NCI-H748 (cell line): ENCODE measurements at regions not wholly inside any gene's neighbourhood (a gene's known extent, or its start where the extent isn't known, plus 50 kb on each side); places are given as distances from the start of the nearest gene placed in this dataset.

Source experiments
- DNase-seq: peaks from one replicate; lab custom pipeline; 2025; ENCODE audit not compliant: unreplicated experiment; lab: John Stamatoyannopoulos, UW

GRCh38 chr5:156232251-156232869 is 94.6 kb upstream of the SGCD start:
- no peak for DNase-seq

DNA sequence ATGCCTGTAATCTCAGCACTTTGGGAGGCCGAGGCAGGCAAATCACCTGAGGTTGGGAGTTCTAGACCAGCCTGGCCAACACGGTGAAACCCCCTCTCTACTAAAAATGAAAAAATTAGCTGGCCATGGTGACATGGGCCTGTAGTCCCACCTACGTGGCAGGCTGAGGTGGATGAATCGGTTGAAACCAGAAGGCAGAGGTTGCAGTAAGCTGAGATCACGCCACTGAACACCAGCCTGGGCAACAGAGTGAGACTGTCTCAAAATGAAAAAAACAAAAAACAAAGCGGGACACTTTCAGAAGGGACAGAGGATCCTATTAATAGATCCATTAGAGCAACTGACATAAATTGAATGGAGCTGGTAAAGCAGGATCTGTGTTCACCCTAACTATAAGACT is 89.6 kb upstream of the SGCD start:
- no peak for DNase-seq

DNA sequence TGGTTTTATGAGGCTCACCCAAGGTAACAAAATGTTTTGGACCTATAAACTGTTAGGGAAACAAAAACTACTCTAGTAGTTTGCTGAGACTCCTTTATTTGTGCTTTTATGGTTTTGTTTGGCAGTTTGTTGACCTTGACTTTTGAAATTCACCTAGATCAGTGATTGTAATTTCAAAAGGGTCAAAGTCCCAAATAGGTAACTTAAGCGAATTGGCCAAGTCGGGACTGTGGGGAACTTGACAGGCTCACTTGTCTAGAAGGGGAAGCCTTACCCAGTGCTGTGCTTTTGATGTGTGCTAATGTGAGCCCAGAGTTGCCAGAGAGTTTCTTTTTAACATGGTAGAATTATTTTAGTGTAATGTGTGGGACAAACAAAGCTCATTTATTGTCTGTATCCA is 87.2 kb upstream of the SGCD start:
- DNase-seq: no peak

DNA sequence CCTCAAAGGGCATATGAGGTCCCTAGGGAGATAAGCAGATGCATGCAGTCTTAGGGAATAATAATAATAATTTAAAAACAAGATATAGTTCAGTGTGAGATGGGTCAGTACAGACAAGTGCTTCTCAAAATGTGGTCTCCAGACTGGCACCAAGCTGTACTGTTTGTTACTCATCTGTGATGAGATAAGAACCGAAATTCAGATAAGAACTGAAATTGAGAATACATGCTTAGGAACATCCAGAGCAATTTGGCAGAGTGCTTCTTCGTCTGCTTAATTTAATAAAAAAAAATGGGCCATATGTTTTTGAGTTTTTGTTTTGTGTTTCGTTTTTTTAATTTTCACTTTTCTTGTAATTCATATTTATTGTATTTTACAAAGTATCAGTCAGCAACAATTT is 86.5 kb upstream of the SGCD start:
- DNase-seq: no peak

GRCh38 chr5:156241266-156241665 is 85.7 kb upstream of the SGCD start:
- DNase-seq: no peak

DNA sequence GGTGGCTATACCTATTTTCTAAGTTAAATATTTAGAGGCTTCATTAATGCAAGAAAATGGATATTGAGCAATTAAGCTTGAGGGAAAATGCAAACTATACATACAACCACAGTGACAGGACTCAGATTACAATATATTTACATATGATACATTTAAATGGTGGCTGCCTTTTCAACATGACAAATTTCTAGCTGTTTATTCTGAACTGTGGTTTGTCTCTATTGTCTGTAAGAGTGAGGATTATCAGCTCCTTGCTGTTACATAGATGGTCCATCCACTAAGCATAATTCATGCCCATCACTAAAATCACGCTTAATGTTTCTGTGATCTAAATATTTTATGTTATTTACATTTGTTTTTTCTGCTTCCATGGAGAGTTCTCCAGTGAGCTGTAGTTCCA is 81.1 kb upstream of the SGCD start:
- no peak for DNase-seq

- no peak for DNase-seq
These were observed 75.9 kb upstream of the SGCD start for GRCh38 chr5:156251076-156251475.

DNA sequence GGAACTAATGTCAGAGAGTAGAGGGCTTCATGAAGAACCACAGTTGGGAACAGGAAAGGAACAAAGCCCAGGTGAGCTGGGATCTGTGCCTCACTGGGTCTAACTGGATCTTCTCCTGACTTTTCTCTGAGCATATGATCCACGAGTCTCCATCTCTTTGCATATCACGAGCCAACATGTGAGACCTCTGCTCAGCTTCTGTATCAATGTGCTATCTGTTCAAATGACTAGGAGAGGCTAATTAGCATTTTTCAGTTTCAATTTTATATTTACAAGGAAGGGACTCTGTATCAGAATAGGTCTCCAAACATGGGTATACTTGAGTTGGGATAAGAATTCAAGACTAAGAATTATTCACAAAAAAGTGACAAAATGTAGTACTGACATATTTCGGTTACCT is 73.8 kb upstream of the SGCD start:
- DNase-seq: no peak

DNA sequence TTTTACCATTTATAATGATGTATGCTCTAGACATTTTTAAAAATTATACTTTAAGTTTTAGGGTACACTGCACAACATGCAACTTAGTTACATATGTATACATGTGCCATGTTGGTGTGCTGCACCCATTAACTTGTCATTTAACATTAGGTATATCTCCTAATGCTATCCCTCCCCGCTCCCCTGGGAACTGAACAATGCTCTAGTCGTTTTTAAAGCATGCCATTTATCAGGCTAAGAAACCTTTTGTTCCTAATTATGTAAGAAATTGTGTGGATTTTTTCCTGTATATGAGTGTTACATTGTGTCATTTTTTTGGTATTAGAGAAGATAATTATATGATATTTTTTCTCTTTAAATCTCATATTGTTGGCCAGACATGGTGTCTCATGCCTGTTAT is 72.8 kb upstream of the SGCD start:
- DNase-seq: no peak

- DNase-seq: no peak
These were observed 70.3 kb upstream of the SGCD start for GRCh38 chr5:156256642-156257041.

DNA sequence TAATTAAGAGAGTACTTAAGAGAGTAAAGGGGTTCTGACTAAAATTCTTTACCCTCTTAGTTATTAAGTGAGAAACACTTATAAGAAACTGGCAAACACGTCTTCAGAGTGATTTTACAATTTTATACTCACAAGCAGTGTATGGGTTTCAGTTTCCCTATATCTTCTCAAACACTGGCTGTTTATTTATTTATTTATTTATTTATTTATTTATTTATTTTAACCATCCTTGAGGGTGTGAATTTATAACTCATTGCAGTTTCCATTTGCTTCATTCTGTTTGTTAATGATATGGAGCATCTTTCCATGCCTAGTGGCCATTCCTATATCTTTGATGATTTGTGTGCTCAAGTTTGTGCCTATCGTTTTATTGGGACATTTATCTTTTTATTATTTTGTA is 68.0 kb upstream of the SGCD start:
- DNase-seq: no peak

DNA sequence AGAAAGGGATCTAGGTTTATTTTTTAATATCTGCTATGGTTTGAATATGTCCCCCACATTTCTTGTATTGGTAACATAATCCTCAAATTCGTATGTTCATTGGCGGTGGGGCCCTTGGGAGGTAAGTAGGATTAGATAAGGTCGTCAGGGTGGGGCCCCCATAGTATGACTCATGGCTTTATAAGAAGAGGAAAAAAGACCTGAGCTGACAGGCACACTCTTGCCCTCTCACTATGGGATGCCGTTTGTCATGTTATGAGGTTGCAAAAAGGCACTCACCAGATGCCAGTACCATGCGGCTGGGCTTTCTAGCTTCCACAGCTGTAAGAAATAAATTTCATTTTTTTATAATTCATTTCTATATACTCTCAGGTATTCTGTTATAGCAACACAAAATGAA is 67.3 kb upstream of the SGCD start:
- no peak for DNase-seq

- DNase-seq: no peak
These were observed 65.6 kb upstream of the SGCD start for GRCh38 chr5:156261275-156261939.

GRCh38 chr5:156271569-156271968 is 55.4 kb upstream of the SGCD start:
- no peak for DNase-seq

- no peak for DNase-seq
These were observed 54.8 kb upstream of the SGCD start for GRCh38 chr5:156272139-156272538.

GRCh38 chr5:156273325-156273724 is 53.6 kb upstream of the SGCD start:
- DNase-seq: no peak

- no peak for DNase-seq
These were observed 52.5 kb upstream of the SGCD start for GRCh38 chr5:156274453-156274852.
